Activated naive CD4-positive, alpha-beta T cell treated with anti-CD3 and anti-CD28 coated beads, Interleukin-2, amount 50 U/mL, for 72 hours (primary cell): ENCODE measurements at regions not wholly inside any gene's neighbourhood (a gene's known extent, or its start where the extent isn't known, plus 50 kb on each side); places are given as distances from the start of the nearest gene placed in this dataset.

Source experiments
- ATAC-seq, 2 donors: fragments of 150-1000 bp; cut with Tn5 transposase; 2 replicates each; pipeline ENCODE4 v1.10.0; 2021; ENCODE audit warnings: mild to moderate bottlenecking in 2 of 2, moderate library complexity in 2 of 2
- DNase-seq, 2 donors: peaks; one replicate each; pipeline ENCODE4 v3.0.0; 2021 to 2022; ENCODE audit warnings: low spot score in 2 of 2
- H3K27ac Mint-ChIP-seq, 2 donors: one replicate each; pipeline ENCODE4 v1.8.0; 2022; ENCODE audit warnings: mild to moderate bottlenecking in 2 of 2, mixed read lengths in 2 of 2
- H3K36me3 Mint-ChIP-seq, 2 donors: one replicate each; pipeline ENCODE4 v1.8.0; 2022; ENCODE audit warnings: mixed read lengths in 2 of 2
- H3K9me3 Mint-ChIP-seq, 2 donors: one replicate each; pipeline ENCODE4 v1.8.0; 2022; ENCODE audit warnings: mixed read lengths in 2 of 2

GRCh38 chr16:73713778-73714495 is 582.7 kb upstream of the PSMD7 start:
- Mint-ChIP-seq H3K36me3 (no peaks in the 10 kb centered on the region), H3K9me3 (peaks cover 7 to 8% of the 10 kb centered on the region in 2 donors), H3K27ac (no peak overlapping the region)
- ATAC-seq (no peak), DNase-seq (no peak)

GRCh38 chr16:73713251-73713650 is 583.4 kb upstream of the PSMD7 start:
- ATAC-seq (no peak), DNase-seq (no peak)
- Mint-ChIP-seq H3K9me3 (peaks cover 7 to 8% of the 10 kb centered on the region in 2 donors), H3K36me3 (no peaks in the 10 kb centered on the region), H3K27ac (no peak overlapping the region)

- no peak overlapping the region for H3K27ac Mint-ChIP-seq
- DNase-seq = no peak
- peaks cover 7 to 8% of the 10 kb centered on the region in 2 donors for H3K9me3 Mint-ChIP-seq
- no peaks in the 10 kb centered on the region for H3K36me3 Mint-ChIP-seq
- no peak for ATAC-seq
Measured at GRCh38 chr16:73711406-73712080, 585.1 kb upstream of the PSMD7 start.

- Mint-ChIP-seq H3K27ac (no peak overlapping the region), H3K36me3 (no peaks in the 10 kb centered on the region), H3K9me3 (peaks cover 8 to 12% of the 10 kb centered on the region in 2 donors)
- ATAC-seq = no peak
- DNase-seq = no peak
Measured at GRCh38 chr16:73710526-73710925, 586.1 kb upstream of the PSMD7 start.

- no peak for DNase-seq
- Mint-ChIP-seq H3K27ac (no peak overlapping the region), H3K9me3 (peaks cover 0 to 9% of the 10 kb centered on the region in 2 donors), H3K36me3 (no peaks in the 10 kb centered on the region)
- no peak for ATAC-seq
Measured at GRCh38 chr16:73707863-73708262, 588.8 kb upstream of the PSMD7 start.

GRCh38 chr16:73703891-73704290 is 592.7 kb upstream of the PSMD7 start:
- Mint-ChIP-seq H3K9me3 (peaks cover 0 to 9% of the 10 kb centered on the region in 2 donors), H3K36me3 (no peaks in the 10 kb centered on the region), H3K27ac (no peak overlapping the region)
- DNase-seq = no peak
- ATAC-seq = no peak

GRCh38 chr16:73697336-73697735 is 599.3 kb upstream of the PSMD7 start:
- no peak overlapping the region for H3K27ac Mint-ChIP-seq
- DNase-seq (no peak), ATAC-seq (no peak)
- H3K9me3 Mint-ChIP-seq = peaks cover 4 to 8% of the 10 kb centered on the region in 2 donors
- no peaks in the 10 kb centered on the region for H3K36me3 Mint-ChIP-seq

GRCh38 chr16:73692861-73693260 is 603.8 kb upstream of the PSMD7 start:
- H3K27ac Mint-ChIP-seq = no peak overlapping the region
- no peaks in the 10 kb centered on the region for H3K36me3 Mint-ChIP-seq
- no peak for DNase-seq
- no peak for ATAC-seq
- peaks cover 12 to 13% of the 10 kb centered on the region in 2 donors for H3K9me3 Mint-ChIP-seq

GRCh38 chr16:73683804-73684203 is 612.8 kb upstream of the PSMD7 start:
- no peaks in the 10 kb centered on the region for H3K36me3 Mint-ChIP-seq
- ATAC-seq = no peak
- no peak for DNase-seq
- H3K9me3 Mint-ChIP-seq = no peaks in the 10 kb centered on the region
- H3K27ac Mint-ChIP-seq = no peak overlapping the region

- no peaks in the 10 kb centered on the region for H3K36me3 Mint-ChIP-seq
- ATAC-seq (no peak), DNase-seq (no peak)
- H3K27ac Mint-ChIP-seq = no peak overlapping the region
- peaks cover 0 to 14% of the 10 kb centered on the region in 2 donors for H3K9me3 Mint-ChIP-seq
Measured at GRCh38 chr16:73672135-73672534, 624.2 kb upstream of the ZFHX3 start.

- Mint-ChIP-seq H3K9me3 (peaks cover 0 to 14% of the 10 kb centered on the region in 2 donors), H3K36me3 (no peaks in the 10 kb centered on the region), H3K27ac (no peak overlapping the region)
- DNase-seq (no peak), ATAC-seq (no peak)
Measured at GRCh38 chr16:73670836-73671820, 623.2 kb upstream of the ZFHX3 start.

GRCh38 chr16:73669535-73670274 is 621.8 kb upstream of the ZFHX3 start:
- peaks cover under 1 to 14% of the 10 kb centered on the region in 2 donors for H3K9me3 Mint-ChIP-seq
- H3K36me3 Mint-ChIP-seq = no peaks in the 10 kb centered on the region
- no peak for DNase-seq
- no peak for ATAC-seq
- no peak overlapping the region for H3K27ac Mint-ChIP-seq

GRCh38 chr16:73663720-73664119 is 615.8 kb upstream of the ZFHX3 start:
- no peak overlapping the region for H3K27ac Mint-ChIP-seq
- H3K36me3 Mint-ChIP-seq = no peaks in the 10 kb centered on the region
- DNase-seq (no peak), ATAC-seq (no peak)
- H3K9me3 Mint-ChIP-seq = peaks cover 3 to 5% of the 10 kb centered on the region in 2 donors

GRCh38 chr16:73636196-73636595 is 588.3 kb upstream of the ZFHX3 start:
- ATAC-seq = no peak
- H3K36me3 Mint-ChIP-seq = peaks cover 0 to 12% of the 10 kb centered on the region in 2 donors
- no peak overlapping the region for H3K27ac Mint-ChIP-seq
- DNase-seq = no peak
- peaks cover 14 to 19% of the 10 kb centered on the region in 2 donors for H3K9me3 Mint-ChIP-seq

GRCh38 chr16:73629011-73629410 is 581.1 kb upstream of the ZFHX3 start:
- no peaks in the 10 kb centered on the region for H3K36me3 Mint-ChIP-seq
- no peaks in the 10 kb centered on the region for H3K9me3 Mint-ChIP-seq
- no peak for ATAC-seq

GRCh38 chr16:73617738-73618137 is 569.8 kb upstream of the ZFHX3 start:
- H3K9me3 Mint-ChIP-seq = peaks cover 0 to 4% of the 10 kb centered on the region in 2 donors
- ATAC-seq (no peak), DNase-seq (no peak)
- H3K36me3 Mint-ChIP-seq = no peaks in the 10 kb centered on the region
- H3K27ac Mint-ChIP-seq = no peak overlapping the region

More at GRCh38 chr16:73629011-73629410, 581.1 kb upstream of the ZFHX3 start:
- DNase-seq = no peak
- H3K27ac Mint-ChIP-seq = no peak overlapping the region
